Stimulated activated CD8-positive, alpha-beta memory T cell treated with anti-CD3 and anti-CD28 coated beads, Interleukin-7, amount 100 ng/mL, for 48 hours (primary cell): ENCODE measurements at regions not wholly inside any gene's neighbourhood (a gene's known extent, or its start where the extent isn't known, plus 50 kb on each side); places are given as distances from the start of the nearest gene placed in this dataset.
"Not testable (repeated sequence)": the region's sequence is repeated elsewhere in the genome, so short reads cannot be mapped to it uniquely, and the experiment has no call there.

Source experiments
- DNase-seq, 2 donors: peaks; one replicate each; pipeline ENCODE4 v3.0.0-alpha.2; 2020; ENCODE audit warnings: low read depth in 1 of 2; ENCODE audit errors: extremely low read depth in 1 of 2

DNA sequence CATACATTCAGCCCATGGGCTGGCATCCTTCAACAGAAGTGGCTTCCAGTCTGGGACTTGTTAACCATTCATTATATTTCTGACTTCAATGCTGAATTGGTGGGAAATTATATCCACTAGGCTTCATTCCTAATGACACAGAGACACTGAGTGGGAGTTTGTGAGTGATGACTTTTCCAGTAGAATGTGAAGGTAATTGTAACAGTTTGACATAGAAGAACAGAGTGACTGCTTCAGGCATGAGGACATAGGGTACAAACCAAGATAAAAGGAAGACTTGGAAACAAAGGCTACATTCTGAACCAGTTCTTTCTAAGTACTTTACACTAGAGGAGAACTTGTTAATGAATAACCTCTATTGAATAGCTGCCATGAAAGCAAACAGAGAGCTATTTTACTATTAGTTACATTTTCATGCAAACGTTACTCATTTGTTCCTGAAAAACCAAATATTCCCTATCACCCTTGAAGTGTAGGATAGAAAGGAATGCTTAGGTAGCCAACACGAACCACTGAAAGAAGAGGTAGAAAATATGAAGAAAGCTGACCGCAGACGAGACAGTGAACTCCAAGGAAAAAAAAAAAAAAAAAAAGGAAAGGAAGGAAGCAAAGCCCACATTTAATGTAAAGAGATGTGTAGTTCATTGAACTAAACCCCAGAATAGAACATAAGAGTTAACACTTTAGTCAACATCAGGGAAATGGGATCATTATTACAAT, 237.0 kb upstream of the SEMA3C start:
- no peak for DNase-seq

DNA sequence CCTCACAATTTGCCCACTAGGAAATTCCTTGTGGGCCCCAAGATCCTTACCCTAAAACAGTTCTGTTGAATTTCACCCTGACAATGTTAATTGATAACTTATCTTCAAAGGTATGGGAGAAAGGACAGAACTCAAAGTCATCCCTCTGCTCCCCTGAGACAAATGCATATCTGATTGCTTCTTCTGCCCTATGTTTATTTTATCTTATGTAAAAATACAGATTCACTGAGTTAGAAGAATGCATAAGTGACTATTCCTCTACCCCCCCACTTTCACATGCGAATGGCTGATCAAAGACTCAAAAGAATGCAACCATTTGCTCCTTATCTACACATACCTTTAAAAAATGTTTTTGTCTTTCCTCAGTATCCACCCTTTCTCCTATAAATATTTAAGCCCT, 235.7 kb upstream of the SEMA3C start:
- no peak for DNase-seq

DNA sequence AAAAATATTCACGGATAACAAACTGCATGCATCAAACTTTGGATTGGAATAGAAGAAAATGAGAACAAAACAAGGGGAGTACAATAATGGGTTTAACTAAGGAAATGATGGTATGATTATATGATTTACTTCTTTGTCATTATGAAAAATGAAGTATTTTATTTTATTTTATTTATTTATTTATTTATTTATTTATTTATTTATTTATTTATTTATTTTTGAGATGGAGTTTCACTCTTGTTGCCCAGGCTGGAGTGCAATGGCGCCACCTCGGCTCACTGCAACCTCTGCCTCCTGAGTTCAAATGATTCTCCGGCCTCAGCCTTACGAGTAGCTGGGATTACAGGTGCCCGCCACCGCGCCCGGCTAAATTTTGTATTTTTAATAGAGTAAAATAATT, 234.1 kb upstream of the SEMA3C start:
- not testable (repeated sequence) for DNase-seq

DNA sequence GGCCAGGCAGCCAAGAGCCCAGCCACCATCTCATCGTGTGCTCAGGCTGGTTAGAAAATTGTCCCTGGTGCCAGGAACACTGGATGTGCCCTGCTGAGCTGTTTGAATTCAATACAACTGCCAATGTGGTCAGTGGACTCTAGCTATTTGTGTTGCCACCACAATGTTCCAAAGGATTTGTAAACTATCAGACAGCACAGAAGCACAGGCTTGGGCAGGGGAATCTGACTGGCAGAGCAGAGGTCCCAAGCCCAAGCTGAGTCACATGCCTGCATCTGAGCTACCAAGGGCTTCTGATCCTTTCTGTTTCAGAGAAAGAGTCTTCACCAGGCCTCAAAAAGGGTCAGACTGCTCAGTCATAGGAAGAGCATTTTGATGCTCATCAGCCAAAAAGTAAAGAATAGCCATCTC, 232.1 kb upstream of the SEMA3C start:
- DNase-seq, result no peak

DNA sequence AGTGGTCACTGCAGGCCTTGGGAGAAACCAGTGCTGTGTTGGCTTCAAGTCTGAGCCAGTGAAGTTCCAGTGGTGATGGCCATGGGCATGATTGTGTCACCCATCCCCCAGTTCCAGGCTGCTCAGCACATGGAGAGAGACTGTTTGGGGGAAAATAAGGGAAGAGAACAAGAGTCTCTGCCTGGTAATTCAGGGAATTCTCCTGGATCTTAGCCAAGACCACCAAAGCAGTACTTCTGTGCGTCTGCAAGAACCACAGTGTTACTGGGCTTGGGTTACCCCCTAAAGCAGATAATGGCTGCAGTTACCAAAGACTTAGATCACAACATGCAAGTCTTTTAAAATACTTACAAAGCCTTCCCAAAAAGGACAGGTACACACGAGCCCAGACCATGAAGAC, 225.0 kb upstream of the SEMA3C start:
- DNase-seq, result no peak

DNA sequence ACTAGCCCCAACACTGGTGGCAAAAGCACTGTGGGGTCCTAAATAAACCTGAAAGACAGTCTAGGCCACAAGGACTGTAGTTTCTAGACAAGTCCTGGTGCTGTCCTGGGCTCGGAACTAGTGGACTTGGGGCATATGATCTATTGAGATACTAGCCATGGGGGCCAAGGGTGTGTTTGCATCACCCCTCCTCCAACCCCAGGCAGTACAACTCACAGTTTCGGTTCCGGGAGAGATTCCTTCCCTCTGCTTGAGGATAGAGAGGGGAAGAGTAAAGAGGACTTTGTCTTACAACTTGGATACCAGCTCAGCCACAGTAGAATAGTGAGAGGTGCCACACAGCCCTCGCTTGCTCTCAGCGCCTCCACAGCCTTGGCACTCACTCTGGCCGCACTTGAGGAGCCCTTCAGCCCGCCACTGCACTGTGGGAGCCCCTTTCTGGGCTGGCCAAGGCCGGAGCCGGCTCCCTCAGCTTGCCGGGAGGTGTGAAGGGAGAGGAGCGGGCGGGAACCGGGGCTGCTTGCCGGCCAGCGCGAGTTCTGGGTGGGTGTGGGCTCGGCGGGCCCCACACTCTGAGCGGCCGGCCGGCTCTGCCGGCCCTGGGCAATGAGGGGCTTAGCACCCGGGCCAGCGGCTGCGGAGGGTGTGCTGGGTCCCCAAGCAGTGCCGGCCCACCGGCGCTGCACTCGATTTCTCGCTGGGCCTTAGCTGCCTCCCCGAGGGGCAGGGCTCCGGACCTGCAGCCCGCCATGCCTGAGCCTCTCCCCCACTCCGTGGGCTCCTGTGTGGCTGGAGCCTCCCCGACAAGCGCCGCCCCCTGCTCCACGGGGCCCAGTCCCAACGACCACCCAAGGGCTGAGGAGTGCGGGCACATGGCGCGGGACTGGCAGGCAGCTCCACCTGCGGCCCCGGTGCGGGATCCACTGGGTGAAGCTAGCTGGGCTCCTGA, 222.7 kb upstream of the SEMA3C start:
- DNase-seq, result not testable (repeated sequence)

DNA sequence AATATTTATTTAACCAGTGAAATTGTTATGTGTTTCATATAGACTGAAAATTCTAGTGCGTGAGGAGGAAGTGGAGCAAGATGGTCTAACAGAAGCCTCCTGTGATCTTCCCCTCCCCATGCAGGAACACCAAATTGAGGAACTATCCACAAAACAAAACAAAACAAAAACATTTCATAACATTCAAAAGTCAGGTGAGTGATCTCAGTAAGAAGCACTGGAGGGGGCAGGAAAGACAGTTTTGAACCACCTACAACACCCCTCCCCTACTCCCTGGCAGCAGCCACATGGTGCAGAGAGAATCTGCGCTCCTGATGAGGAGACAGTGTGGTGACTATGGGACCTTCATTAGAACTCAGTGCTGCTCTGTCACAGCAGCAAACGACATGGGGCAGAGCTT, 221.9 kb upstream of the SEMA3C start:
- no peak for DNase-seq

DNA sequence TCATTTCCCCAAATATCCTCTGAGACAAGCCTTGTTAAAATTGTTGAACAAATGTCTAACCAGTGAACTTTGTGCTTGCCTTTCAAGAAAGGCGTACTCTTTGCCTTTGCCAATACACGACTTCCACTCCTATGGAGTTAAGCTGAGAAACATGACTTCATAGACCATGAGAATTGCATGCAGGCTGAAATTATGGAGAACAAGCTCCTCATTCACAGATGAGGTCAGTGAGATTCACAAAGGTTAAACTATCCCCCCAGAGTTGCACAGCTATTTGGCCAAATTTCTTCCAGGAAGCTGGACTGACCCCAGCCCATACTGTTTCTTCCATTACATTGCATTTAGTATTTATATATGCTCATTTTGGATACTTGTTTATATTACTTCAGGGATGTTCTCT, 221.4 kb upstream of the SEMA3C start:
- DNase-seq, result no peak

DNA sequence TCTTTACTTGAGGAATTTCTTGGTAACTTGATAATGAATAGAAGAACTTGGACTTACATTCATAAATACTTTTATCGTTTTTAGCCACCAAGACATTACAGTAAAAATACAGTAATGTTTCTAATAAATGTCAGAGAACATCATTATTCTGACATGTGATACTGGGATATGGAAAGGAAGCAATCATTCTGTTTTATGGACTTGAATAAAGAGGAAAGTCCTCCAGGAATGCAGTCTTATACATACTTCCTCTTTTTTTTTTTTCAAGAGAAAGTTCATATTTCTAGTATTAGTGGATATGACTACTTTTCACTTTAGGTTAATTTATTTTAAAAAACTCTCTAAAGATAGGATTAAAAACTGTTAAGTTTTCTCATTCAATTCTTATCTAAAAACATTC, 220.0 kb upstream of the SEMA3C start:
- no peak for DNase-seq

DNA sequence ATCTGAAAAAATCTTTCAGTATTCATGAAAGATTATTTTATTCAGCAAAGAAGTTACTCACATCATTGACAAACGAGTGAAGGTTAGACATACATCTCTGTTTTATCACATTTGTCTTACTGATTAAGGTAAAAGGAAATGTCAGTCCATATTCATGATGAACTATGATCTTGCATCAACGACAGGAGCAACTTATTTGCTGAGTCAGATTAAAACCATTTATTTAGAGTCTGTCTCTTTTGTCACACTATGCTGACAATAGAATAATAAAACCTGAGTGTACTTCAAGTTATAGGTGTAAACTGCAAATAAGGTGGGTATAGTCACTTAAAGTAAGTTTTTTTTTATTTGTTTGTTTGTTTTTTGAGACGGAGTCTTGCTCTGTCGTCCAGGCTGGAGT, 216.5 kb upstream of the SEMA3C start:
- no peak for DNase-seq

DNA sequence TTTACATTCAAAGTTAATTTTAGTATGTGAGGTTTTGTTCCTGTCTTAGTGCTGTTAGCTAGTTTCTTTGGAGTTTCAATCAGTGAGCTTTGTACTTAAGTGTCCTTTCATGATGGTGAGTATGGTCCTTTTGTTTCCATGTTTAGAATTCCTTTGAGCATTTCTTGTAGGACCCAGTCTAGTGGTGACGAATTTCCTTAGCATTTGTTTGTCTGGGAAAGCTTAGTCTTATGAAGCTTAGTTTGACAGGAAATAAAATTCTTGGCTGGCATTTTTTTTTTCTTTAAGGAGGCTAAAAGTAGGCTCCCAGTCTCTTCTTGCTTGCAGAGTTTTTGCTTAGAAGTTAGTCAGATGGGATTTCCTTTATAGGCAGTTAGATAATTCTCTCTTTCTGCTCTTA, 209.2 kb upstream of the SEMA3C start:
- DNase-seq, result no peak

DNA sequence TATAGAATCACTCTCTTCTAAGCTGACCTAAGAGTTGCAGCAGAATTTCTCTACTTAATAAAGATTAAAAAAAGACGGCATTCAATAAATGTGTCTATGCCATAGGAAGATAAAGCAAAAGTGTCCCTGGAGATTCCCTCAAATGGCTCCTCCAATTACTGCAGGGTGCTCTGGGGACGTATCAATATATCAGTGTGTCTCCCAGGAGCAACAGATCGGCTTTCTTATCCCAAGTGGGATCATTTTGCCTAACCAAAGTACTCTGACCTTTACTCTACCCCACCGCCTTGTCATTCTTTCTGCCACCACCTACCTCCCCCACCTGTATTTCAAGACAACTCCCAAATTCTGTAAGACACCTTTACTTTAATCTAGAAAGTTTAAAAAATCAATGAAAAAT, 202.0 kb upstream of the SEMA3C start:
- no peak for DNase-seq

DNA sequence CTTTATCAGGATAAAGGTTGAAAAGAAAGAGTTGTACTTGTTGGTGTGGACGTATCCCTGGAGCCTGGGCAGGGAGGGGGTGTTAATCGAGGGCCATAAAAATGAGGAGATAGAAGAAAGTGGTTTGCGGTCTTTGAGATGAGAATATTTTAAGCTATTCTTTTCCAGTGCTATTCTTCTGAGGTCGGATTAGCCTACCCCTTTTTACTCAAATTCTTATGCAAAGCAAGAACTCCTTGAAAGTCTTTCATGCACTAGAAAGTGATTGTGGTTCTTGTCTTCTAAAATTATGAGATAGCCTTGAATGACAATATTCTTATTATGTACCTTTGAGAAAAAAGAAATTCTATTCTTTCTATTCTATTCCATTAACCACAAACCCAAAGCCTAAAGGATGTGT, 201.3 kb upstream of the SEMA3C start:
- no peak for DNase-seq

DNA sequence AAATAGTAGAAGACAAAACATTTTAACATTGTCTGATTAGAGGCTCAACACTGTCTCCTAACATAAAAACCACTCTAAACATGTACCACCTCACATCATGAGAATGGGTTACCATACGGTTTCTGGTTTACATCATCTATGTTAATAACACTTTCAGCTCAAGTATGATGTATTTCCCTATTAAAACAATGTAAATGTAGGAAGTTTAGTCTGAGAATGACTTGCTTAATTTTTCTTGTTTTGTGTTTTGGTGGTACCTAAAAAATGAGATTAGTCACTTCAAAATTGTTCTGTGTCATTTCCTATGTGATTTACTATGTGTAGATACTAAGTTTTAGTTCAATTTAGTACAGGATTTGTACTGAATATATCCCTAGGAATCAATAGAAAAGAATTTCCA, 195.8 kb upstream of the SEMA3C start:
- no peak for DNase-seq

DNA sequence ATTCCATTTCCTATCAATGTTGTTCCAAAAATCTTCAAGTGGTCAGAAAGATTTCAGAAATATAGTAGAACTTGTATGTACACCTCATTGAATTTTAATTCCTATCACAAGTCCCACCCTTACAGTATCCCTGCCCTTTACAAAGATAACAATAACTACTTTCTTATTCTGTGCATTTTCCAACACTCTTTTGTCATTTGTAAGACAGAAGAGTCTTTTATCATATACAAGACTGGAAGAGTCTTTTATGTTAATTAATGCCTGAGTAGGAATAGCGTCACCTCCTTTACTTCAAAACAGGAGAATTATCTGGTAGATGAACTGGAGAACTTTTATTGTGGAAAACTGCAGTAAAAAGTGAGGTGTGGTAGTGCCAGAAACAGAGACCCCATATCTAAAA, 193.9 kb upstream of the SEMA3C start:
- DNase-seq, result no peak

DNA sequence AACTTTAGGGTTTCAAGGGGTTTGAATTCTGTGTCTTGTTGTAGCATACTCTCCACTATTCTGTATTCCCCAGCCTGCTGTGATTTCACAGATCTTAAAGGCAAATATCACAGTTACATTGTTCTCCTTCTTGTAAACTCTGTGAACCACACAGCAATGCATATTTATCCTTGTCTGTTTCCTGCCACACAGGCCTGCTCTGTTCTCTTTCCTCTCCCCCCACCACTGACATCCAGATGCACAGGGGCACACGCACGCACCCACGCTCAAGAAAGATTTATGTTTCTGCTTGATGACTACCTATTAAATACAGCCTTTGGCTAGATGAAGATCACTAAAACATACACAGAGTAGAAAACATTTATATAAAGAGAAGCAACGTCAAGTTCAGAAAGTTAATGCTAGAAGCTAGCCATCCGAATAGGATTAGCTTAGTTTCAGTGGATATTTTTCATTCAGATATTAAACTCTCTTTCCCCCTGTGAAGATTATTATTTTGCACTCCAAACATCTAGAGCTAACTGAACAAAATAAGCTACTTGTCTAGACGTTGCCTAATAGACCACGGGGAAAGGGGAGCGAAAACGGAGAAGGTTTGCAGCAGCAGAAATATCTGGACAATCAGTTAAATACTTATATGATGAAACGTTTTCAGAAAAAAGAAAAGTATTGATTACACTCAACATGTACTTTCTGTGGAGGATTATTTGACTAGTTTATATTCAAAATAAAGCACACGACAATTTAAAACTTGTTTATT, 193.1 kb upstream of the SEMA3C start:
- no peak for DNase-seq

DNA sequence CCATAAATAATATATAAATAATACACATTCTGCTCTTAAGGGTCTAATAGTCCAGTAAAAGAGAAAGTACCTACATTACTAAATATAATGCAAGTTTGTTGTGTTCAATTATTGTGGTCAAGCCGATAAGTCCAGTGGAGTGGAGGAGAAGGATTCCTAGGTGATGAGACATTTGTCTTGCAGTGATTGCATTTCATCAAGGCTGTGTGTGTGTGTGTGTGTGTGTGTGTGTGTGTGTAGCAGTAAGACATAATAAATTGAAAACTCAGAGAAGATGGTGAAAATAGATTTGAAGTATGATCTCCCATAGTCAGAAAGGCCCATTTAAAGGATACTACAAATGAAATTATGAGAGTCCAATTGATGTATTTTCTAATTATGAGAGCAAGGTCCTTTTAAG, 192.5 kb upstream of the SEMA3C start:
- DNase-seq, result no peak

DNA sequence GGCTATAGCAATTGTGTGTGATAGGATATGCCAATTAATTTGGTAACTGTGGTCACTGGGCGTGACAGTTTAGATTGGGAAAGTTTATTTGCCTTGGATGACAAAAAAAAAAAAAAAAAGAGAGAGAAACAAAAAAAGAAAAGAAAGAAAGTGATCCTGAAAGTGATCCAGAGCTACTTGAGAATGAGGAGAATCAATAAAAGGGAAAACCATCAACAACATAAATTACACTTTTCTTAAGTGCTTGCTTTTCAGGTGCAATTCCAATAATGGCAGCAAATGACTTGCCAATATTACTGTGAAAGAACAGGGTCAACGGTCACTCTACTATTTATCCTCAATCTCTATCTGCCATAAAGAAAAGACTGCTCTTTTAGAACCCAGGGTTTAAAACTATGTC, 191.8 kb upstream of the SEMA3C start:
- DNase-seq, result no peak

DNA sequence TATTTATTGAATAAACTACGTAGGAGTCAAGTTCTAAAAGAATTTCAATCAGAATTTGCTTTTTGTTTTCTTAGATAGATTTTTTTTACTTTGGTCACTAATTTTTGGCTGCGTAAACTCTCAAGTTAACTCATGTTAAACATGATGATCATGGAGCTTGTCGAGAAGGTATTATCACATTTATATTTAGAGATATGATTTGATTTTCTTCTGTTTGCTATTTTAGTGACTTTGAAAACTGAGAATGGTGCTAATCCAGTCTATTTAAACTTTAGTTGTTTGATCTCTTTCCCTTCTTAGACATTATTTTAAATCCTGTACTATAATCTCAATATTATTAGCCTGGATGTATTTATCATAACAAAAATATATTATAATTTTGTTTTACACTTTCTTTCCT, 179.4 kb upstream of the SEMA3C start:
- no peak for DNase-seq

DNA sequence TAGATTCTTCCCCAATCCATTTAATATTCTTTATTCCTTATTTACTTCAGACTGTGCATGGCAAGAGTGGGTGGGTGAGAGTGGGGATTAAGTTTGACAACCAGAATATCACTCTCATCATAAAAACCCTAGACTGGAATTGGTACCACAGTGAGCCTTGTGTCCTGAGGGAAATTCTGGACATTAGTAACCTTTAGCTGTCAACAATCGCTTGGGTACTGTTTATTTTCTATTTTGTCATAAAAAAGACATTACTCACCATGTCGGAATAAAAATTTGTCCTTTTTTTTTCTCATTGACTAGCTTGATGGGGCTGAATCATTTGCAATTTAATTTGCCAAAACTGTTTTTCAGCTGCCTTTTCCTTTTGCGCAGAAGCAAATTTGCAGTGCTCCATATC, 176.1 kb upstream of the SEMA3C start:
- DNase-seq, result no peak

DNA sequence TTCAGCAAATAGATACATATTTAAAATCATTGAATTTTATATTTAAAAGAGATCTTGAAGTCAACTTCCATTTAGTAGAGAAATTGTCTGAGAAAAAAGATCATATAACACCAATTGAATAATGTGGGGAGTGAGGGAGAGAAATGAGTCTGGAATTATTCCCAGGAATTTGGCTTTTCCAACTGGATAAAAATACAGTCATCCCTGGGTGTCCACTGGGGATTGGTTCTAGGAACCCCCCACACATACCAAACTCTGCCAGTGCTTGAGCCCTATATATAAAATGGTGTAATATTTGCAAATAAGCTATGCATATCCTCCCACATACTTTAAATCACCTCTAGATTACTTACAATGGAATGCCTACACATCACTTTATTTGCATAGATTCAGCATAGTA, 162.8 kb upstream of the SEMA3C start:
- DNase-seq, result no peak

DNA sequence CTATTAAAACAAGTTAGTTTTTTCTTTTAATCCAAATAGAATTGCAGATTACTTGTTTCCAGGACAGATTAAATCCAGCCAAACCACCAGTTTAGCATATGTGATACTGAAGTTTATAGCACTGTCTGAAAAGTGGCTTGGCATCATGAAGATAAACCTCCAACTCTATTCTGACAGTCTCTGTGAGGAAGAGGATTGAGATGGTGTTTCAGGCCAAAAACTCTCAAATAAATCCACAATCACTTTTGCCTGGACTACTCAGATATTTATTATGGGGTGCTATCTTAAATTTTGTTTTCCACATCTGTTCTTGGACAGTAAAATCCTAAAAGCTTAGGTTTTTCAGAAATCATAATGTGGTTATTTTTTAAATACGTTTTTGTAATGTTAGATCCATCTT, 161.7 kb upstream of the SEMA3C start:
- no peak for DNase-seq
